ENCODE measurements at regions not wholly inside any gene's neighbourhood (a gene's known extent, or its start where the extent isn't known, plus 50 kb on each side); places are given as distances from the start of the nearest gene placed in this dataset.

DNA sequence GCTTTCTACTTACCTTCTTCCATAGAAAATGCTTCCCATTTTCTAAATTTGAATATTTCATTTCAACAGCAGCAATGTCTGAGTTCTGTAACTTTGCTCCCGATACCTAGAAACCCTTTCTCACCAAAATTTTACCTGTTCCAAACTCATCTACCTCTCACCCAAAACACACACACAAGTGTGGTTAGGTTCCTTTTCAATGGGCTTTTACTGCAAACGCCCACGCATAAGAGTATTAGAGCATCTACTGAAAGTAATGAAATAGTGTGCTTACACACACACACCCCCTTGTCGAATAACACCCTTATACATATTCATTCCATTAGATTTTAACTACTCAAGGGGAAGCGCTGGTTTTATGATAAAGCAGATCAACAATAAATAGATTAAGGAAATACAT is 610.3 kb upstream of the AADAT start:
- no peak for TF ChIP-seq CTCF (IDR thresholded peaks at IDR 0.05; ENCODE audit: poor library complexity, severe bottlenecking)
- Histone ChIP-seq H3K9me3 (ENCODE audit: severe bottlenecking) (no peaks in the 10 kb centered on the region), H3K27me3 (ENCODE audit: insufficient read depth, poor library complexity, severe bottlenecking) (no peaks in the 10 kb centered on the region), H3K36me3 (ENCODE audit: low read depth) (no peaks in the 10 kb centered on the region), H3K27ac (ENCODE audit: poor library complexity, severe bottlenecking) (no peak overlapping the region), H3K4me3 (ENCODE audit: severe bottlenecking) (no peak overlapping the region), H3K4me1 (ENCODE audit: insufficient read depth, poor library complexity, severe bottlenecking) (no peaks in the 10 kb centered on the region)
- ATAC-seq (ENCODE audit: low read depth) (no peak), DNase-seq (ENCODE audit: low spot score) (no peak)

DNA sequence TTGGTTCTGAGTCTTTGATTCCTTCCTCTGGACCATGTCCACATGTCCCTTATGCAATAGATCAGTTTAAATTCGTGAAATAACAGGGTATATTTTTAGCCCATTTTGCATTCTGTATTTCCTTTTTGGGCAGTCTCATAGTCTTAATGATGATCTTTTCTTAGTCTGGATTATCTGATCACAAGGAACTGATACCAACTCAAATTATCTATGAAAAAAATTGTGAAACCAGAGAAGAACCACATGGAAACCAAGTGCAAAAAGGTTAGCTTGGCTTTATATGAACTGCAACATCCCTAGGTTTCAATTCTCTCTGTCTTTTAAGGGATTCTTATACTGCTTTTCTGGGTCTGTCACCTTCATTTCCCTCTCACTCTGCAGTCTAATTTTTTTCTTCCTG is 608.6 kb upstream of the AADAT start:
- Histone ChIP-seq H3K36me3 (ENCODE audit: low read depth) (no peaks in the 10 kb centered on the region), H3K9me3 (ENCODE audit: severe bottlenecking) (no peaks in the 10 kb centered on the region), H3K27ac (ENCODE audit: poor library complexity, severe bottlenecking) (no peak overlapping the region), H3K27me3 (ENCODE audit: insufficient read depth, poor library complexity, severe bottlenecking) (no peaks in the 10 kb centered on the region), H3K4me3 (ENCODE audit: severe bottlenecking) (no peak overlapping the region), H3K4me1 (ENCODE audit: insufficient read depth, poor library complexity, severe bottlenecking) (no peaks in the 10 kb centered on the region)
- ATAC-seq (ENCODE audit: low read depth) (no peak), DNase-seq (ENCODE audit: low spot score) (no peak)
- TF ChIP-seq CTCF (IDR thresholded peaks at IDR 0.05; ENCODE audit: poor library complexity, severe bottlenecking), result no peak

- no peak overlapping the region for H3K27ac ChIP-seq (ENCODE audit: poor library complexity, severe bottlenecking)
- H3K36me3 ChIP-seq (ENCODE audit: low read depth), result no peaks in the 10 kb centered on the region
- H3K4me1 ChIP-seq (ENCODE audit: insufficient read depth, poor library complexity, severe bottlenecking), result no peaks in the 10 kb centered on the region
- H3K27me3 ChIP-seq (ENCODE audit: insufficient read depth, poor library complexity, severe bottlenecking), result no peaks in the 10 kb centered on the region
- no peak for TF ChIP-seq CTCF (IDR thresholded peaks at IDR 0.05; ENCODE audit: poor library complexity, severe bottlenecking)
- ATAC-seq (ENCODE audit: low read depth) (no peak), DNase-seq (ENCODE audit: low spot score) (no peak)
- no peak overlapping the region for H3K4me3 ChIP-seq (ENCODE audit: severe bottlenecking)
- H3K9me3 ChIP-seq (ENCODE audit: severe bottlenecking), result no peaks in the 10 kb centered on the region
Observed at GRCh38 chr4:170697845-170698244, 608.1 kb upstream of the AADAT start.

DNA sequence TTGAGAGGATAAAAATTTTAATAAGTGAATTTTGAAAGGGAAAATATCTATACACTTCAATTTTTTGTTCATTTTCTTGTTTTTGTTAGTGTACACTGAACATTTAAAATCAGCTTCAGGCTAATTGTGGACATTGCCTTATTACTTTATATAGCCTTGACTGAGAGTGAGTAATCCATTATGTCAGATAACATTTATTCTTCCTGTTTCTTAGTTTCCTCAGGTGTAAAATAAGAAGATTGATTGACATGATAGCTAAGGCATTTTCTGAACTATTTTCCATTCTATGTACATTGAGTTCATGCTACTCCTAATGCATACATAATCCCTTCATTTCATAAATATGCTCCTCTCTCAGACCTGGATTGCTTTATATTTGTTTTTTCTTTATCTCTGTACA is 607.3 kb upstream of the AADAT start:
- H3K36me3 ChIP-seq (ENCODE audit: low read depth), result no peaks in the 10 kb centered on the region
- no peak overlapping the region for H3K27ac ChIP-seq (ENCODE audit: poor library complexity, severe bottlenecking)
- no peak for ATAC-seq (ENCODE audit: low read depth)
- H3K4me3 ChIP-seq (ENCODE audit: severe bottlenecking), result no peak overlapping the region
- no peaks in the 10 kb centered on the region for H3K27me3 ChIP-seq (ENCODE audit: insufficient read depth, poor library complexity, severe bottlenecking)
- TF ChIP-seq CTCF (IDR thresholded peaks at IDR 0.05; ENCODE audit: poor library complexity, severe bottlenecking), result no peak
- no peaks in the 10 kb centered on the region for H3K9me3 ChIP-seq (ENCODE audit: severe bottlenecking)
- DNase-seq (ENCODE audit: low spot score), result no peak
- no peaks in the 10 kb centered on the region for H3K4me1 ChIP-seq (ENCODE audit: insufficient read depth, poor library complexity, severe bottlenecking)

DNA sequence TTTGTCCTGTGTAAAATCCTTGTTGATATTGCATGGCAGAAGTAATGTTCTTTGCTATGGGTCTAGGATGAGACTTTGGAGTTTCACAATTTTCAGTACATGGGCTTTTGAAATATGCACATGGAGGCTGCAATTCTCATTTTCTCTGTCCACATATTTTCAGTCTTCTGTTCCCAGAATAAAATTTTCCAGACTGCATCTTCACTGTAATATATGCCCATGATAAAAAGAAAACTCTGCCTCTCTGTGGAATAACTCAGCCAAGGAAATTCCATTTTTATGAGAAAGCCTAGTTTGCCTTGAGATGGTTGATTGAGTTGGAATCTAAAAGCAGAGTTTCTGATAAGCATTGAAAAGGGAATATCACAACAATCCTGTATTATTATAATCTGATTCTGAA is 601.4 kb upstream of the AADAT start:
- Histone ChIP-seq H3K27ac (ENCODE audit: poor library complexity, severe bottlenecking) (no peak overlapping the region), H3K4me3 (ENCODE audit: severe bottlenecking) (no peak overlapping the region), H3K9me3 (ENCODE audit: severe bottlenecking) (no peaks in the 10 kb centered on the region), H3K36me3 (ENCODE audit: low read depth) (no peaks in the 10 kb centered on the region), H3K4me1 (ENCODE audit: insufficient read depth, poor library complexity, severe bottlenecking) (no peaks in the 10 kb centered on the region), H3K27me3 (ENCODE audit: insufficient read depth, poor library complexity, severe bottlenecking) (no peaks in the 10 kb centered on the region)
- ATAC-seq (ENCODE audit: low read depth) (no peak), DNase-seq (ENCODE audit: low spot score) (no peak)
- TF ChIP-seq CTCF (IDR thresholded peaks at IDR 0.05; ENCODE audit: poor library complexity, severe bottlenecking), result no peak
